ENCODE measurements at regions not wholly inside any gene's neighbourhood (a gene's known extent, or its start where the extent isn't known, plus 50 kb on each side); places are given as distances from the start of the nearest gene placed in this dataset.
"Not testable (repeated sequence)": the region's sequence is repeated elsewhere in the genome, so short reads cannot be mapped to it uniquely, and the experiment has no call there.

GRCh38 chr5:130708754-130709153 lies 456.3 kb downstream of the HINT1 start:
- DNase-seq, result no peak

- no peak for DNase-seq
Measured at GRCh38 chr5:130706696-130707095, 458.4 kb downstream of the HINT1 start.

GRCh38 chr5:130705368-130705767 lies 459.7 kb downstream of the HINT1 start:
- no peak for DNase-seq

- no peak for DNase-seq
Measured at GRCh38 chr5:130693509-130693908, 471.5 kb downstream of the HINT1 start.

DNA sequence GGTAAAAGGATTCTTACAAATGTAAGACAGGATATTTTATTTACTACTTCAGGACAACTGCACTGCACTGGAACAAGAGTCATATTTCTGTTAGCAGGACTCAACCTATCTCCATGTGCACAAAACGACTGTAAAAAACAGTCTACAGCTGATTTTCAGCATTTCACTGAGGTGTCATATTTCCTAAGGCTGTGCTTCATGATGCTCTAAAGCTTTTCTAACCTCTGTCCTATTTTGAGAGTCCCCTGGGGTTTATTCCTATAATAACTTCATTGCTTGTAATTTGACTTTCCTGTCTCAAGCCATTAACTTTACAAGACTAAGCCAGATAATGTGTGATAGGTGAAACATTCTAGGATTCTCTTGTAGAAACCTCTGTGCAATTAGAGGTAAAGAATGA lies 472.3 kb downstream of the HINT1 start:
- no peak for DNase-seq

- DNase-seq, result no peak
Measured at GRCh38 chr5:130689831-130690230, 475.2 kb downstream of the HINT1 start.

- DNase-seq, result no peak
Measured at GRCh38 chr5:130687085-130687733, 477.8 kb downstream of the HINT1 start.

DNA sequence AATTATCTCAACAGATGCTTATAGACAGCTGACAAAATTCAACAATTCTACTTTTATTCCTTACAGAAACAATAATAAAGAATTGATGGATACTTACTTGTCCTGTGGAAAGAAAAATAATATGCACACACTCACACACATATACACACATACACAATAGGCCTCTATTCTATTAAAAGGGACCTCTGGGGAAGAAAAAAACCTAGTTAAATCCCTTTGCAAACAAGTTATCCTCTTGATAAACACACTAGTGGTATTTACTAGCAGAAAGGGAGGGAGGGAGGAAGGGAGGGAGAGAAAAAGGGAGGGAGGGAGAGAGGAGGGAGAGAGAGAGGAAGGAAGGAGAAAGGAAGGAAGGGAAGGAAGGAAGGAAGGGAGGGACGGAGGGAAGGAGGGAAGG lies 486.4 kb downstream of the HINT1 start:
- DNase-seq, result no peak

- no peak for DNase-seq
Measured at GRCh38 chr5:130666462-130666861, 498.6 kb downstream of the HINT1 start.

DNA sequence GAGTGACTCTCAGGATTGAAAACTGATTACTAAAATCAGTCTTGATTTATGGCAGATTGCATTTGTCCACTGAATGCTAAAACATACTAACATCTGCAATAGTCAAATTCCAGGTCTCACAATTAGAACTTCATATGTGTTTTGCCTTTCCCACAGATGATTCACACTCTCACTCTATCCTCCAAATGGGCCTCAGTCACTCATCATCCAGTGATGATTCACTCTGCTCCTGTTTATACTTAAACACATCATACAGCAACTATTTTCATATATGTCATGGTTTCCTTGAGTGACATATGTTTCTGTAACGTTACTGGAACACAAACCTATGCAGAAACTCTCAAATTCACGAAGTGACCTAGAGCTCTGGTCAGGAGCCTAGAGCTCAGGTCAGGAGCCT lies 512.9 kb downstream of the HINT1 start:
- DNase-seq, result no peak

GRCh38 chr5:130651440-130651839 lies 513.6 kb downstream of the HINT1 start:
- DNase-seq, result no peak

GRCh38 chr5:130643321-130643720 lies 521.7 kb downstream of the HINT1 start:
- no peak for DNase-seq

DNA sequence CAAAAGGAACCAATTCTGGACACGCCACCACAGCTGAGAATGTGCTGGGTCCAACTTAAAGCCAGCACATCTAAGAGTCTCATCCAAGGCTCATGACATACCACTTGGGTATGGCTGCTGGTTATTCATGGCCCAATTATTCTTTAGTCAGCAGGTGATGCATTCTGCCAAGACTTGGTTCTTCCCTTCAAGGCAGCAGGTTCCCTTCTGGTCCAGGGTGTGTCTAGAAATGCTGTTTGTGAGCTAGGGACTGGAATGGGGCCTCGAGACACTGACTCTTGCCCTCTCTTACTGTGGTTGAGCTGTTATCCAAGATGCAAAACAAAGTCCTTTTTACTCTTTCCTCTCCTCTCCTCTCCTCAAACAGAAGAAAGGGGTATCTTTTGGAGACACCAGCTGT lies 522.6 kb downstream of the HINT1 start:
- DNase-seq, result no peak

- DNase-seq, result no peak
Measured at GRCh38 chr5:130627145-130627544, 537.9 kb downstream of the HINT1 start.

- no peak for DNase-seq
Measured at GRCh38 chr5:130624805-130625204, 540.3 kb downstream of the HINT1 start.

- DNase-seq, result no peak
Measured at GRCh38 chr5:130616161-130616560, 548.9 kb downstream of the HINT1 start.

- no peak for DNase-seq
Measured at GRCh38 chr5:130605234-130605633, 559.8 kb downstream of the HINT1 start.

DNA sequence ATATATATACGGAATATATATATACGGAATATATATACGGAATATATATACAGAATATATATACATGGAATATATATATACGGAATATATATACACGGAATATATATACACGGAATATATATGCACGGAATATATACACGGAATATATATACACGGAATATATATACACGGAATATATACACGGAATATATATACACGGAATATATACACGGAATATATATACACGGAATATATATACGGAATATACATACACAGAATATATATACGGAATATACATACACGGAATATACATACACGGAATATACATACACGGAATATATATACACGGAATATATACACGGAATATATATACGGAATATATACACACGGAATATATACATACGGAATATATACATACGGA lies 568.4 kb downstream of the HINT1 start:
- not testable (repeated sequence) for DNase-seq

DNA sequence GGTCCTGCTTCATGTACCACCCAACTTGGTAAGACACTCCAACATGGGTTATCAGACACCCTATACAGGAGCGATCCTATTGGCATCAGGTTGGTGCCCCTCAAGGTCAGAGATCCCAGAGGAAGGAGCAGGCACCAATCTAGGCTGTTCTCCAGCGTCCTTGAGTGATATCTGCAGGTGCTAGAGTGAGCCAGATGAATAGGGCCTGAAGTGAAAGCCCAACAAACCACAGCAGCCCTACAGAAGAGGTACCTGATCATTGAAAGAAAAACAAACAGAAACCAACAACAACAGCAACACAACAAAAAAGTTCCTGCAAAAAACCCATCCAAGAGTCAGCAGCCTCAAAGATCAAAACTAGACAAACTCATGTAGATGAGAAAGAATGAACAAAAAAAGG lies 584.8 kb downstream of the HINT1 start:
- DNase-seq, result no peak

GRCh38 chr5:130578354-130578753 lies 586.7 kb downstream of the HINT1 start:
- DNase-seq, result no peak

- DNase-seq, result no peak
Measured at GRCh38 chr5:130571076-130571475, 594.0 kb downstream of the HINT1 start.

DNA sequence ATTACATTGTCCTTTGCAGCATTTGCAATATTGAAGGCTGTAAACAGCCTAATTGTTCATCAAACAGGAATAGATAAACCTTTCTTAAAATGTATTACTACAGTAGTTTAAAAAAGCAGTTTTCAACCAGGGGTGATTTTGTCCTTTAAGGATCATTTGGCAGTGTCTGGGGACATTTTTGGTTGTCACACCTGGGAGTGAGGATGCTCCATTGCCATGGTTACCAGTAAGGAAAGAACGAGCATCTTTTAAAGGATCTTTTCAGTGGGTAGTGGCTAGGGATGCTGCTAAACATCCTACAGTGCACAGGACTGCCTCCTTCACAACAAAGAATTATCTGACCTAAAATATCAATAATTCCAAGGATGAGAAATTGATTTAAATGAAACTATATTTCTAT lies 596.3 kb downstream of the HINT1 start:
- no peak for DNase-seq

GRCh38 chr5:130555429-130555828 lies 609.6 kb downstream of the HINT1 start:
- no peak for DNase-seq

GRCh38 chr5:130550562-130550928 lies 614.5 kb downstream of the HINT1 start:
- DNase-seq, result no peak

DNA sequence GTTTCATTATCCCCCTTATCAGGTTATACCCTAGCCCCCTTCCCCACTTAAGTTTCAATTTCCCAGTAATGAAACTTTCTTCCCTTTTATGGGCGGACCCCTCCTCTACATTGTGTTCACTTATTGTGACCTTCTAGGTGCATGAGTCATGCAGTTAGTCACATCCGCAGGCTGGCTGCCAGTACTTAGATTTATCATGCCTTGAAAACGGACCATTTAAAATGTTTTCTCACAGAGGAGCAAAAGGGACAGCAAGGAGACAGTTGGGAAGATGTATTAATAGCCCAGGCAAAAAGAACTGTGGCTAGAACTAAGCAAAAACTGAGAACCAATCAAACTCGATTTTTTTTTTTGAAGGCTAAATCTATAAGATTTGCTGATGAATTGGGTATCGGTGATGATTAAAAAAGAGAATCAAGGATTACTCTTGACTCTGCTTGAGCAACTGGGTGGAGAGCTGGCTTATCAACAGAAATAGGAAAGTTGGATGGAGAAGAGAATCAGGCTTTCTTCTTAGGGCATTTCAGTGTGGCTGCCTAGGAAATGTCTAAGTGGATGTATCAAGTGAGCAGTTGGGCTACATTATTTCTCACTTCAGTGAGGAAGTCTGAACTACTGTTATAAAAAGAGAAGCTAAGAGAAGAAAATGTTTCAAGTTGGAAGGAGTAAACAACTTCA lies 615.0 kb downstream of the HINT1 start:
- no peak for DNase-seq
